ENCODE measurements at regions not wholly inside any gene's neighbourhood (a gene's known extent, or its start where the extent isn't known, plus 50 kb on each side); places are given as distances from the start of the nearest gene placed in this dataset.

DNA sequence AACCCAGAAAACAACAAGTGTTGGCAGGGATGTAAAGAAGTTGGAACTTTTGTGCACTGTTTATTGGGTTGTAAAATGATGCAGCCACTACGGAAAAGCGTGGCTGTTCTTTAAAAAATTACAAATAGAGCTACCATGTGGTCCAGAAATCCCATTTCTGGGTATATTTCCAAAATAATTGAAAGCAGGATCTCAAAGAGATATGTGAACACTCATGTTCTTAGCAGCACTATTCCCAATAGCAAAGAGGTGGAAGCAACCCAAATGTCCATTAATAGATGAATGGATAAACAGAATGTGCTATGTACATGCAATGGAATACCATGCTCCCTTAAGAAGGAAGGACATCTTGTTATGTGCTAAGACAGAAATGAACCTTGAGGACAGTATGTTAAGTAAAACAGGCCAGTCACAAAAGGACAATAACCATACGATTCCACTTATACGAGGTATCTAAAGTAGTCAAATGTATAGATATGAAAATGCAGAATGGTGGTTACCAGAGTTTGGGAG lies 249.5 kb downstream of the PHLDA1 start:
- DNase-seq (ENCODE audit: extremely low read depth in 1 of 4, low spot score in 3 of 4): no peak
- no peaks in the 10 kb centered on the region for H4K20me1 ChIP-seq (replicated peaks; ENCODE audit: control insufficient read depth, insufficient read depth, low read length)
- POLR2A ChIA-PET: no interaction called here
- no peaks in the 10 kb centered on the region for H3K9me3 ChIP-seq (replicated peaks; ENCODE audit: control insufficient read depth, insufficient read depth, low read depth, low read length)
- H3K27ac ChIP-seq (ENCODE audit: extremely low read depth, low read depth, low read length): no peak overlapping the region
- H3K27me3 ChIP-seq (ENCODE audit: control insufficient read depth in 2 of 2, insufficient read depth in 2 of 2, low read length in 2 of 2): no peaks in the 10 kb centered on the region
- in situ Hi-C loops (cut with MboI) (no loop called here), intact Hi-C loops (cut with micrococcal nuclease) (loop anchor here (5.0 kb wide), 1 partner anchor 110 kb away; no protein-coding TSS in a partner anchor)
- CTCF ChIA-PET (ENCODE audit: low intra/inter-chr PET ratio): no interaction called here
- H3K79me2 ChIP-seq (ENCODE audit: control insufficient read depth, insufficient read depth, low read length): no peaks in the 10 kb centered on the region
- no peaks in the 10 kb centered on the region for H3K36me3 ChIP-seq (ENCODE audit: control insufficient read depth, insufficient read depth, low read length)
- no peak for ATAC-seq
- no peak overlapping the region for H2AFZ ChIP-seq (ENCODE audit: low read depth, low read length)
- H3K9ac ChIP-seq (ENCODE audit: insufficient read depth in 1 of 2, low read depth in 2 of 2, low read length in 2 of 2): no peak overlapping the region
- H3K9me1 ChIP-seq (ENCODE audit: control insufficient read depth, insufficient read depth, low read length): no peaks in the 10 kb centered on the region
- 39% methylated on average over 4 of the region's 4 CpGs for WGBS (ENCODE audit: insufficient coverage, low coverage, missing lambda C conversion rate)
- no peak overlapping the region for H3K4me3 ChIP-seq
- peaks cover 0 to 20% of the 10 kb centered on the region in 2 experiments; a peak in 3 of 5 replicates for H3K4me1 ChIP-seq (replicated peaks in 1 of 2; ENCODE audit: control insufficient read depth in 2 of 2, insufficient read depth in 2 of 2, low read length in 2 of 2)
- TF ChIP-seq KLF13 (tag; IDR thresholded peaks at IDR 0.05; ENCODE audit: borderline replicate concordance, low read depth): no peak
- TF ChIP-seq, protein P1, sequence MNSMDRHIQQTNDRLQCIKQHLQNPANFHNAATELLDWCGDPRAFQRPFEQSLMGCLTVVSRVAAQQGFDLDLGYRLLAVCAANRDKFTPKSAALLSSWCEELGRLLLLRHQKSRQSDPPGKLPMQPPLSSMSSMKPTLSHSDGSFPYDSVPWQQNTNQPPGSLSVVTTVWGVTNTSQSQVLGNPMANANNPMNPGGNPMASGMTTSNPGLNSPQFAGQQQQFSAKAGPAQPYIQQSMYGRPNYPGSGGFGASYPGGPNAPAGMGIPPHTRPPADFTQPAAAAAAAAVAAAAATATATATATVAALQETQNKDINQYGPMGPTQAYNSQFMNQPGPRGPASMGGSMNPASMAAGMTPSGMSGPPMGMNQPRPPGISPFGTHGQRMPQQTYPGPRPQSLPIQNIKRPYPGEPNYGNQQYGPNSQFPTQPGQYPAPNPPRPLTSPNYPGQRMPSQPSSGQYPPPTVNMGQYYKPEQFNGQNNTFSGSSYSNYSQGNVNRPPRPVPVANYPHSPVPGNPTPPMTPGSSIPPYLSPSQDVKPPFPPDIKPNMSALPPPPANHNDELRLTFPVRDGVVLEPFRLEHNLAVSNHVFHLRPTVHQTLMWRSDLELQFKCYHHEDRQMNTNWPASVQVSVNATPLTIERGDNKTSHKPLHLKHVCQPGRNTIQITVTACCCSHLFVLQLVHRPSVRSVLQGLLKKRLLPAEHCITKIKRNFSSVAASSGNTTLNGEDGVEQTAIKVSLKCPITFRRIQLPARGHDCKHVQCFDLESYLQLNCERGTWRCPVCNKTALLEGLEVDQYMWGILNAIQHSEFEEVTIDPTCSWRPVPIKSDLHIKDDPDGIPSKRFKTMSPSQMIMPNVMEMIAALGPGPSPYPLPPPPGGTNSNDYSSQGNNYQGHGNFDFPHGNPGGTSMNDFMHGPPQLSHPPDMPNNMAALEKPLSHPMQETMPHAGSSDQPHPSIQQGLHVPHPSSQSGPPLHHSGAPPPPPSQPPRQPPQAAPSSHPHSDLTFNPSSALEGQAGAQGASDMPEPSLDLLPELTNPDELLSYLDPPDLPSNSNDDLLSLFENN (IDR thresholded peaks at IDR 0.05; ENCODE audit: low read depth in 2 of 2, low read length in 2 of 2): no peak
- no peak for TF ChIP-seq MEIS2 (IDR thresholded peaks at IDR 0.05; ENCODE audit: partially characterized antibody)
- TF ChIP-seq XRCC4 (IDR thresholded peaks at IDR 0.05; ENCODE audit: extremely low read depth, insufficient read depth, insufficient read length): no peak
- no peak for TF ChIP-seq NFYB (IDR thresholded peaks at IDR 0.05; ENCODE audit: extremely low read depth, insufficient read length)
- peak; percentile 8 for TF ChIP-seq ZFP36 (IDR thresholded peaks at IDR 0.05; ENCODE audit: low read depth, low read length, partially characterized antibody)
- no peak for TF ChIP-seq CEBPG (CRISPR knock-in tag; IDR thresholded peaks at IDR 0.05)
- TF ChIP-seq CEBPG (tag; conservative IDR thresholded peaks at IDR 0.05 in 1 of 2, IDR thresholded peaks at IDR 0.05 in 1 of 2): 0 out of 4 replicates have a peak, but pooled peaks of 1 of the 2 experiments have one; percentile 9
- TF ChIP-seq, protein P2, sequence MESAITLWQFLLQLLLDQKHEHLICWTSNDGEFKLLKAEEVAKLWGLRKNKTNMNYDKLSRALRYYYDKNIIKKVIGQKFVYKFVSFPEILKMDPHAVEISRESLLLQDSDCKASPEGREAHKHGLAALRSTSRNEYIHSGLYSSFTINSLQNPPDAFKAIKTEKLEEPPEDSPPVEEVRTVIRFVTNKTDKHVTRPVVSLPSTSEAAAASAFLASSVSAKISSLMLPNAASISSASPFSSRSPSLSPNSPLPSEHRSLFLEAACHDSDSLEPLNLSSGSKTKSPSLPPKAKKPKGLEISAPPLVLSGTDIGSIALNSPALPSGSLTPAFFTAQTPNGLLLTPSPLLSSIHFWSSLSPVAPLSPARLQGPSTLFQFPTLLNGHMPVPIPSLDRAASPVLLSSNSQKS (CRISPR knock-in tag; IDR thresholded peaks at IDR 0.05): no peak
- no peak for TF ChIP-seq ZNF184 (CRISPR knock-in tag; IDR thresholded peaks at IDR 0.05)
- 0 out of 2 replicates have a peak, but pooled peaks have one; percentile 29 for TF ChIP-seq GTF2E2 (tag; IDR thresholded peaks at IDR 0.05)
- no peak for FAIRE-seq
- BruUV-seq (replicated peaks): no TSS peak
- no peak overlapping the region for H3K4me2 ChIP-seq (ENCODE audit: insufficient read depth, low read length)
